GM19438 (cell line): ENCODE measurements at regions not wholly inside any gene's neighbourhood (a gene's known extent, or its start where the extent isn't known, plus 50 kb on each side); places are given as distances from the start of the nearest gene placed in this dataset.

ENCODE experiments used
- ATAC-seq: cut with Tn5 transposase; IDR thresholded peaks from one replicate; pipeline ENCODE4 v1.9.1; 2021; ENCODE audit warnings: low read depth; ENCODE audit not compliant: unreplicated experiment

DNA sequence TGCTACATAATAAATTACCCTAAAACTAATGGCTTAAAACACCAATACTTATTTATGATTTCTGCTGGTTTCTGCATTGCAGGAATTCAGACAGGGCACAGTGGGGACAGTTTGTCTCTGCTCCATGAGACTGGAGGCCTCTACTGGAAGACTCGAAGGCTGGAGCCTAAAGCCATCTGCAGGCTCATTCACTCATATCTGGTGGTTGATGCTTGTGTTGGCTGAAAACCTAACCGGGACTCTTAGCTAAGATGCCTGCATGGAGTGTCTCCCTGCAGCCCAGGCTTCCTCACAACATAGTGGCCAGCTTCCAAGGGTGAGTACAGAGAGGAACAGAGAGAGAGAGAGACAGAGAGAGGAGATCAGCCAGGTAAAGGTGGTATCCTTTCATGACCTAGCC, 195.5 kb upstream of the FOXA2 start:
- ATAC-seq = no peak

DNA sequence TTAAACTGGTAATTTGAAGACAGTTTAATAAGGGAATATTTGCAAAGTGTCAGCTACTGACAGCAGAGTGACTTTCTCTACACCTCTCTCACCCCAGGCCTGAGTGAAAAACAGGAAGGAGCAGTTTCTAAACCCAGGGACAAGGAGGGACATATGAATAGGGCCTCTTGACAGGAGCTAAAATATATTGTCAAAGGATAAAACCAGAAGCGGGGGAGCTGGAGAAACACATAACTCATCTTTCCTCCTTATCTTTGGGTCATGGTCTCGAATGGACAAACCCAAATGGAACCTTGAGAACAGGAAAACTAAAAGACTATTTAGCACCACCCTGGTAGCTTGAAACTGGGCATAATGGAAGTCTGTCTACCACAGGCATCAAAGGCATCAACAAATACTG, 197.5 kb upstream of the FOXA2 start:
- no peak for ATAC-seq

DNA sequence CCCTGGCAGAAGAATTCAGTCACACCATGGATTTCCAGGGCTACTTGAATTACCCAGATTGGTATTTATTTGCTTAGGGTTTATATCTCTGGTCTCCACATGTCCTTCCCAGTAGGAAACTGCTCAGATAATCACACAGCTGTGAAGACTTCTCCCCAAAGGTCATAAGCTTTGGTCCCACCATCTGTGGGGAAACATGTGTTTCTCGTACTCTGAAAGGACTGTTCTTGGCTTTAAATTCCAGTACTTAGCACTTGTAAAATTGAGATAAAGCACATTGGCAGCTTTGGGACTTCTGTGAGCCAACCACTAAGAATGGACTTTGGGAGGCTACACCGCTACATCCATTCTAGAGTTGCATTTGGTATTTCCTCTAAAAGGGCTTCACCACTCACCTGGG, 205.3 kb upstream of the FOXA2 start:
- no peak for ATAC-seq

DNA sequence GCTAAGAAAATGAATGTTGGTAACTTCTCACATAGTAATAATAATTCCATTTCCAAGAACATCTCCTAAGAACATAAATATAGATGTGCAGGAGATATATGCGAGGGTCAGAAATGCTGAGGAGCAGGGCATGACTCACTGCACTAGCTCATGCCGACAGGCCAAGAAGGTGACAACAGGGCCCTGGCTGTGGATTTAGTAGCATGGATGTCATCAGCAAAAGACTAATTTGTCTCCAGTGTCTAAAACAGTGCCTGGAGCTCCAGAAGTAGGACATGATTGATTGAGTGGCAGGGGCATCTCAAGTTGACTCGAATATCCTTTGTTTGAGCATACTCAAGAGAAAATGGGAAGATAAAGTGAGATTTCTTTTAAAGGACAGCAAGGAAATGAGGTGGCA, 207.0 kb upstream of the FOXA2 start:
- ATAC-seq = no peak

DNA sequence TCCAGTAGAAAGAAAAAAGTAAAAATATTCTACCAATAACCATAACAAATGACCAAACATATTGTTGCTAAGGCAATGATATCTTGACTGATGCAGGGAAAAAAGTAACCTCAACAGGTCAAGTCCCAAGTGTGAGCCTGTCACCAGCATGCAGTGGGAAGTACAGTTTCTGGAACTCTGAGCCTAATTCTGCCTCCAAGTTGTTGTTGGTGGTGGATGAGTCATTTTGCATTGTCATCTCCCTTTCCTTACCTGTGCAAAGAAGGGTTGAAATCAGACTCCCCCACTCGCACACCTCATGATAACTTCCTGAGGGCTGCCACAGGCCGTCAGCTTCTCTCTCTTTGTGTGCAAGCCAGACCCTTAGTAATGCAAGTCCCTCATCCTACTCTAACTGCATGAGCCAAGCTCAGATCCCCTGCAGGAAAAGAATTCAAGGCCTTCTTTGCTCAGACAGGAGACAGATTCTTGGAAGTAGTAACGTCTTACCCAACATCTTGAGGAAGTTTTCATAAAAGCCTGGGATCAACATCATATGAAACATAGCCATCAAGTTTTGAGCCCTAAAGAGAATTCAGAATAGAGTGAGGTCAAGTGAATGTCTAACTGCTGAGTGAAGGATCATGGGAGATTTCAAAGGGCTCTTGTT, 207.6 kb upstream of the FOXA2 start:
- no peak for ATAC-seq

DNA sequence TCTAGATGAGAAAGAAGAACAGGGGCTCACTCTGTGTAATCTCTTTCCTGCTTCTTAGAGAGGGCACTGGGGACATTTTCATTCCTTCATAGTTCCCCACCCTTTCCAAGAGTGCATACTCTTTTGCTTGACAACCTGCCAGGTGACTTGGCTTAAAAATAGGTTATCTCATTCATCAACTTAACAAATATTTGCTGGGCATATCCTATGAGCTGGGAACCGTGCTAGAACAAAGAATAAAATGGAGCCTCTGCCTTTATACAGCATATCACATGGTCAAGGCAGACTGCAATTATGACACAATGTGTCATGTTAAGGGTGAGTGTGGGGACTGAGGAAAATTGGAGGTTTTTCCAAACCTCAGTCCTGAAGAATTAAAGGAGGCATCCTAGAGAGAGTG, 209.8 kb upstream of the FOXA2 start:
- ATAC-seq = no peak

DNA sequence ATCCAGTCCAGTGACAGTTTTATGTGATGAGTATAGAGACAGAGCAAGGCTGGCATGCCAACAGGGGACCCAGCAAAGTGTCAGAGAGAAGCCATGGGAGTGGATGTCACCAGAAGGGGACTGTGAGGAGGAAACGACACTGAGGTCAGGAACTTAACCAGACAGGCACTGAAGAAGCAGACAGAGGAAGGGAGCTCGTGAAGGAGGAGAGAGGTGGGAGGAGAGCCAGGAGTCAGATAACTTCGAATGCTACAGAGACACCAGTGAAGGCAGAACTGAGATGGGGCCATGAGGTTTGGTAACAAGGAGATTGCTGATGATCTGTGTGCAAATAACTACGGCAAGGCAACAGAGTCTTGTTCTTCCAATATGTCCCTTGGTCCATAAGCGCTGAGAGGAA, 211.1 kb upstream of the FOXA2 start:
- ATAC-seq = no peak

DNA sequence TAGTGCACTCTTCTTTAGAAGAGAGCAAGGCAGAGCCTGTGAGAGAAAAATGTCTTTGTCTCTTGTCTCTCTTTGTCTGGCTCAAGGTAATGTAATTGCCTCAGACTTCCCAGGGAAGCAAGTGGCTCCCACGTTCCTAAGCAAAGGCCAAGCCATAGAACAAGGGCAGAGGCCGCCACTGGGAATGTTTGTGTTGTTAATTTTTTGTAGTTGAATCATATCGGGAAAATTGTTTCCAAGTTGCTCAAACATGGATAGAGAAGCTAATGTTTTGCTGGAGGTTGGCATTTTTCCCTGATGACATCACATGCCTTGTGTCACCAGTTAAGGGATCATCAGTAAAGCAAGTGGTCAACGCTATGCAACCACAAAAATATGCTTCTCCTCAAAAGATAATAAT, 211.5 kb upstream of the FOXA2 start:
- ATAC-seq = no peak

DNA sequence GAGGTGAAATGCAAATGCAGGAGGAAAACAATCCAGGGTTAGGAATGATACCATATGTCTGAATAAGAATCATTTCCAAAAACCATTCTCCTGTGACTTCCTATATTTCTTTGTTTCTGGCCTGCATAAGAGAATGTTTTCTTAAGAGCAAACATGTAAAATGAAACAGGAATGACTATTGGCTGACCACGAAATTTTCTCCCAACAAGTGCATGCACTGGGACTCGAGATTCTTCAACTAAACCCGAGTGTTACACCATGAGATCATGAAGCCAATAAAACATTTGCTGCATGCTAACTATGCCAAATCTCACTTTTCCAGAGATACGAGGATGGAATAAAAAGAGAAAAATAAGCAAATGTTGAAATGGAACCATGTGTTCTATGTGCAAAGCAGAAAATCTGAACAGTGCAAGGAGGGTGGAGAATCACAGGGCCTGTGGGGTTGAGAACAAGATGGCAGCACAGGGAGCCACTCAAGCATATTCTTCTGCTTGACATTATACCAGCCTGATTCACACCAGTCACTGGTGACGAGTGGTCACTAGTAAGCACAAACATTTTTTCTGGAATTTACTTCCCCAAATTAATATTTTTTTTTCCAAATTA, 212.2 kb upstream of the FOXA2 start:
- no peak for ATAC-seq

DNA sequence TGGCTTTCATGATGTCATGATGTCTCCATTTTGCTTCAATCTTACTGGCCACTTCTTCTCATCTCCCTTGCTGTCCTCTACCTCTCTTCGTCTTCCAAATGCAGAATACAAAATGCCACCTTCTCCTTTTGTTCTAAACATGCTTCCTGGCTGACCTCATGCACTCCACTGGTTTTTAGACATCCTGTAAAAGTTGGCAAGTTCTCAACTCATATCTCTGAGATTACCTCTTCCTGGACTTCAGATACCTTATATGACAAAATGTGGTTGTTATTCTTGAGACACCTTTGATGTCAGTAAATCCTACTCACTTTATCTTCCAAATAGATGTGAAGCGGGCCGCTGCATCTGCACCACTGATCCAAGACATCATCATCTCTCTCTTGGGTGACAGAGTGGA, 212.7 kb upstream of the FOXA2 start:
- ATAC-seq = no peak

DNA sequence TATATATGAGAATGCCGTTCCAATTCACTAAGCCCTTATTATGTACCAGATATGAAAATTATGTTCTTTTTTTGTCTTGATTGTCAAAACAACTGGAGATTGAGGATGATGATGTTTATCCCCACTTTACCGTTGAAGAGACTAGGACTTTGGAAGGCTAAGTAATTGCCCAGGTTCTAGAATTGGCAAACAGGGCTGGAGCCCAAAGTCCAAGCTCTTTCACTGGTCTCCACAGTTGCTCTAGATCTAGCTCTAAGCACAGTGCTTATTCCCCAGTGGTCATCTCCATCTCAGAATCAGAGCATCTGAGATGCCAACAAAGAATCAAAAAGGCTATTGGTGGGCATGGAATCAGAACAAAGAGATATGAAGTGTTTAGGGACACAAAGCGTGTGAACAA, 215.3 kb upstream of the FOXA2 start:
- no peak for ATAC-seq

DNA sequence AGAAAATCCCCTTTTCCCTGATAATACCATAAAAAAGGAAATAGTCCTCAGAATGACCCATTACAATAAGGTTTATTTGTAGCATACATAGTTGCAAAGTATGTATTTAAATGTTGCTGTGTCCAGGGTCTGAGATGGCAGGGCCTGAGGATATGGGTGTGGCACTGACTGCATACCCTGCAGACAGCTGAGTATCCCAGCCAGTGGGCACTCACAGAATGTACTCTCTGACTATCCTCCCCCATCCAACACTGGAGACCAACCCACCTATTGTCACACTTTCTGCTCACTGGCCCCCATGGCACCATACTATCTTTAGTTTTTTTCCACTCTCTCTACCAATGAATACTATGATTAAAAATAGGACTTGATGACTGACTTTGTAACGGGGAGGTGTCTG, 215.8 kb upstream of the FOXA2 start:
- no peak for ATAC-seq

DNA sequence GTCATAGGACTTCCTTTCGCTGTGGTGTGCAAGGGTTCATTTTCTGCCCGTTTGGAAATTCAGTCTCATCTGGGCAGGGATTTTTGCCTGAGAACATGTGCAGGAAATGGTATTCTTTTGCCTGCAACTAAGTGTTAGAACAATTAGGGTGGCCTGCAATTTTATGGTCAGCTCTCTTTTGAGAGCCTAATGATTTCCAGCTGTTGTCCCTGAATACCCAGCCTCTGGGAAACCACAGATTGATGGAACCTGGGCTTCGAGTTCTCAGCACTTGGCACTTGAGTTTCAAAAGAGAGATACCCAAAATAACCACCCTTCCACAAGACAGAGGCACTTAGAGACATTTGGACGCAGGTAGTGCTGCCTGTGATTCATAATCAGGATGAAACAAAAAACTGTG, 217.2 kb upstream of the FOXA2 start:
- no peak for ATAC-seq

DNA sequence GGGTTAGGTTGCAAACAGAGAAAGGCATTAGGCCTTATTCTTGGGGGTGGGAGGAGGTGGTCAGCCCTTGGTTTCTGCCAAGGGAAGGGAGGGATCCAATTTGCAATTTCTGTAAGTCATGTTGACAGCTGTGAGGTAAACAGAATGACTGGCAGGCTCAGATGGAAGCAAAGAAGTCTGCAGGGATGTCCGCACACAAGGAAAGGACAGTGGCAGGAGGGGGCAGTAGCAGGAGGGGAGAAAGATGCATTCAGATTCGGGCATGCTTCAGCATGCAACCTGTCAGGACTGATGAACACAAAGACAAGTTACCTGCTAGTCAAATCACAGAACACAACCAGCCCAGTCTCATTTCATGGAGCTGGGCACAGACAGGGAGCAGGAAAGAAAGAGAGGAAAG, 217.9 kb upstream of the FOXA2 start:
- no peak for ATAC-seq

DNA sequence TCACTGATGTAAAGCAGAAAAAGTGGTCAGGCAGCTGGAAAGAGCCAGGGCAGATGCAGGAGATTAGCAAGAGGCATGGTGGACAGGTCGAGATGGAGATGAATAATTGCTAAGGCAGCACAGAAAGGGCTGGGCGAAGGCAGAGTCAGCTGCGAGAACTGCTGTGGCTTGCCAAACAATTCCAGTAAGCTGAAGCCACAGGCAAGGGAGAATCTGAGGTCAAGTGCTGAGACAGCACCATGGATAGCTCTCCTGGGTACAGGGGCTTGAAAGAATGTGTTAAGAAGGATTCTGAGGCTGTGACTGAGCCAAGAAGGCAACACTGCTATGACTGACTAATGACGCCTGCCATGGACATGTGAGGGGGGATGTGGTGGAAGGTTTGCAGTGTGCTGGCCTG, 220.8 kb upstream of the FOXA2 start:
- ATAC-seq = no peak

DNA sequence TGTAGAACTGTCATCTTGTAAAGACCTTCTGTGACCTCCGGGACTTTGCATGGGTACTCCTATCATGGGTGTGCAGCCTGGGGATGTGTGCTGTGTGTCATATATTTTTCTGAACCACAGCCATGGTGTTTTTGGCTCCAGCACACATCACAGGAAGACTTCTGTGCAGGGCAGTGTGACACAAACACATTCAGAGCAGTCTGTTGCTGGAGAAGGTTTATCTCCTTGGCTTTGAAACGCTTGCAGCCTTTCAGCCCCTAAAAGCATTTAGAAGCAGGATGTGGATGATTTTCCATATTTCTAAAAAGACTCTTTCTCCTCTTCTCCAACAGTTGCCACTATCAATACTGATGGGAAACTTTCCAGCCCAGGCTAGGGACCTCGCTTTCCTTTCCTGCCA, 221.6 kb upstream of the FOXA2 start:
- no peak for ATAC-seq

DNA sequence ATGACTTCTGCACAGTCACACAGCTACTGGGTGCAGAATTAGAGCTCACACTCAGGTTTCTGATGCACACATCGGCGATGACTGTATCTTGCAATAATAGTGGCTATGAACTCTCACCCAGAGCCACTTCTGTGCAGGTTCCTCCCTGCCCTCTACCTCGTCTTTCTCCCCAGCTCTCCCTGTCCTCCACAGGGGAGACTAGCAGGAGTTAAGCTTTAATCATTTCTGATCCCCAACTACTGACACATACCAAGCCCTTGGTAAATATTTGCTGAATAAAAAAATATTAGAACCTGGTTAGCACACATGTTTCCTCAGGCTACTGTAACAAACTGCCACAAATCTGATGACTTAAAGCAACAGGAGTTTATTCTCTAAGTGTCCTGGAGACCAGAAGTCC, 222.7 kb upstream of the FOXA2 start:
- no peak for ATAC-seq

DNA sequence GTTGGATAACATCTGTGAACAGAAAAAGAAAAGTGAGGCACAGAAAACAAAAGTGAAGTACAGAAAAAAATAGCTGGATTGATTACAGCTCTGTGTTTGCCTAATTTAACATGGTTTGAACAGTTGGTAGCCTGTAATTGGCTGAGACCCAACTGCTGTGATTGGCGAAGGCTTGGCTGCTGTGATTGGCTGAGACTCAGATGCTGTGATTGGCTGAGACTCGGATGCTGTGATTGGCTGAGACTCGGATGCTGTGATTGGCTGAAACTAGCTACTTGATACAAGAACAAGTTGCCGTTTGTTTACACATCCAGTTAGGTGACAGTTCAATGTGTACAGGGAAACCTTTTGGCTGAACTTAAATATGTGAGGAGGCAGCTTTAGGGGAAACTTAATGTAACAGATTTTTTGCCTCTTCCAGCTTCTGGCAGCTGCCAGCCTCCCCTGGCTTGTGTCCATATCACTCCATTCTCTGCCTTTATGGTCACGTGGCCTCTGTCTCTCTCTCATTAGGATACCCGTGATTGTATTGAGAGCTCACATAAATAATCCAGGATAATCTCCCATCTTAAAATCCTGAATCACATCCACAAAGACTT, 223.4 kb upstream of the FOXA2 start:
- ATAC-seq = no peak

DNA sequence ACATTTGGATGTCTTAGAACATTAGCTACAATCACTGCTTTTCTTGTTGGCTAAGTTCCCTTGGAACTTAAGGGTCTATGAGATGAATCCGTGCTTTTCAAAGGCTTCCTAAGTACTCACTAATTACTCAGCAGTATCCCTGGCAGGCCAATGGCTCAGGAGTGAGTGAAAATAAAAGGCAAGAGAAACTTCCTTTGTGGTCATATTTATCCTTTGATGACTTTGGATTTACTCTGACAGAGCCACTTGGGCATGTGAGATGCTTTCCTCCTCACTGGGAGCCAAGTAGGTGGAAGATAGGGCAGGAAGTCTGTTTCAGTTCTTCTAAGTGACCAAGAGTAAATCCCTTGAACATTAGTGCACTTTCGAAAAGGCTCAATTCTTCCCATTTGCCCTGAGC, 224.3 kb upstream of the FOXA2 start:
- ATAC-seq = no peak

DNA sequence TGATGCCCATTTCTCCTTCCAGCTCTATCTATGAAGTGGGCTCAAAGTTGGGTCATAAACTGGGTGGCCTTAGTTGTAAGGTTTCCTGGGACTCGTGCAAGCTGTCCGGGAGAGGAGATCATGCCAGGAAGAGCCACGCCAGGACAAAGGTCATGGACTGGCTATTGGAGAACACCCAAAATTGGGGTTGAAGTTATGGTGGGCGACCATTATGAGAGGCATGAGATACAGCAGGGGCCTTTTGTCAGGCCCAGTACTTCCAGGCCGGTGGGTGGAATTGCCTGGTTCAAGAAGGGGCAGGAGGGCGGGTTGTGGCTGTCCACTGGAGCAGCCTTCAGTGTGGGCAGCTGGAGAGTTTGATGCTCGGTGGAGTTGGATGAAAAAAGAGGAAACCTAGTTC, 225.1 kb upstream of the SSTR4 start:
- ATAC-seq = no peak

DNA sequence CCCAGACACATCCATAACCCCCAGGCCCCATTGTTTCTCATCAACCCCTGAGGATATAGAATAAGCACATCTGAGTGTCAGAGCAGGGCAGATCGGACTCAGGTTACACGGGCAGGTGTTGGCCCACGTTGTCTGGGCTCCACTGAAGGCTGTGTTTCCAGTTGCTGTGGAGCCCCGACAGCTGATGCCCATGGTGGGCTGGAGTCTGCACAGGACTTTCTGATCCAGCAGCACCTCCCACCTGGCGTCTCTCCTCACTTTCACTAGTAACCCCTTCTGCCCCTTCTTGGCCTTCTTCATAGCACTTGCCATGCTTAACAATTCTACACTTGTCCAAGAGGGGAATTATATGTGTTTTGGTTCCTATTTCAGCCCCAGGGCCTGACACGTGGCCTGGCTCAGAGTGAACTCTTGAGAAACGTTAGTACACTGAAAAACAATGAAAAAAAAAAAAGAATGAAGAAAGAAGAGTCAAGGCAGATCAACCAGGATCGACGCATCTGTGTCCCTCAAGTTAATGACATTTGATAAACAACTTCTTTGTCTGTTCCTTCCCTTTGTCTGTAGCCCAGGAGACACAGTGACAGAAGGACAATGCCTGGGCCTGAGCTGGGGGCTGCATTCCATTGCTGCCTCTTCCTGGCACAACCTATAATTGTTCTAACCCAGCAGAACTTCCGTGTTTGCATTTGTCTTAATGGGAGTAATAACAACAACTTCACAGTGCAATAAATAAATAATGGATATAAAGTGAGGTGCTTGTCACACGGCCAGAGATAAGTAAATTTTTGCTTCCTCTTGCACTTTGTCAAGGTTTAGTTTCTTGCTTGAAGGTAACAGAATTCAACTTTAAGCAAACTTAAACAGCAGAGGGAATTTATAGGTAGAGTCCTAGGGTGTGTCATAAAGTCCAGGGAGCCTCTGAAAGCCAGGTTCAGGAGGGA, 224.2 kb upstream of the SSTR4 start:
- no peak for ATAC-seq
